Ramos (cell line): ENCODE measurements at regions not wholly inside any gene's neighbourhood (a gene's known extent, or its start where the extent isn't known, plus 50 kb on each side); places are given as distances from the start of the nearest gene placed in this dataset.

Experiments
- in situ Hi-C: fragments of 300-500 bp; cut with MboI; formaldehyde crosslinking; loops from one replicate; pipeline ENCODE4 v1.14.3; 2022; ENCODE audit warnings: low sequenced_read_pairs; ENCODE audit not compliant: unreplicated experiment

GRCh38 chr17:73776351-73777130 is 132.3 kb upstream of the SDK2 start:
- in situ Hi-C loops, result no loop called here

GRCh38 chr17:73777131-73777449 is 132.8 kb upstream of the SDK2 start:
- in situ Hi-C loops, result no loop called here

DNA sequence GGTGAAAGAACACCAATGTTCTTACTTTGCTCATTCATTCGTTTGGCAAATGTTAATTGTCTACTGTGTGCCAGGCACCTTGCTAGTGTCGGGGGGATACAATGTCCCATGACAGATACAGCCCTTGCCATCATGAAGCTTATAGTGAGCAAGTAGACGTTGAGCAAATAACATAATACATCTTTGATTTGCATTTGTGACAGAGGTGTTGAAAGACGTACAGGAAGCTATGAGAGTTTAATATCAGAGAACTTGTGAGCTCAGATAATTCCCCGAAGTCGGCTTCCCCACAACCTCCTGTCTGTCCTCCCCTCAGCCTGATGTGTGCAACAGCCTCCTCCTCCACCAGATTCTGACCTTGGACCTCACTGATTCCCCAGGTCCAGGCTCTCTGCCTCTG is 138.0 kb upstream of the SDK2 start:
- in situ Hi-C loops, result no loop called here

GRCh38 chr17:73782641-73783381 is 138.6 kb upstream of the SDK2 start:
- in situ Hi-C loops, result no loop called here

GRCh38 chr17:73783382-73783766 is 139.1 kb upstream of the SDK2 start:
- in situ Hi-C loops, result no loop called here

- in situ Hi-C loops, result no loop called here
Observed at GRCh38 chr17:73783945-73784603, 139.8 kb upstream of the SDK2 start.

DNA sequence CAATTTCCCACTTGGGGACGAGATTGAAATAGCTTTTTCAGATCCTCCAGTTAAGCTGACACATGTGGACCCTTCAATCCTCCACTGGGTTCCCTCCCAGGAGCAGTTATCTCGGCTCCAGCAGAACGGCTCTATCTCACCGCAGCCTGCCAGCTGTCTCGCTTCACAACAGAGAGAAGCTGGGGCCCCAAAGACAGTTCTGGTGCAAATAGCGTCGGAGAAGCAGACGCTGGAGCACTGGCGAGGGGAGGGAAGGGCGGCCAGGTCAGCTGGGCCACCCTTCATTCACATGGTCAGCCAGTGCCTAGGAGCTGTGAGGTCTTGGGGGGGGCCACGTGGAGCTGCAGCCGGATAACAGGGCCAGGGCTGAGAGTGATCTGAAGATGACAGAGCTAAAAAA is 141.3 kb upstream of the SDK2 start:
- in situ Hi-C loops, result no loop called here

DNA sequence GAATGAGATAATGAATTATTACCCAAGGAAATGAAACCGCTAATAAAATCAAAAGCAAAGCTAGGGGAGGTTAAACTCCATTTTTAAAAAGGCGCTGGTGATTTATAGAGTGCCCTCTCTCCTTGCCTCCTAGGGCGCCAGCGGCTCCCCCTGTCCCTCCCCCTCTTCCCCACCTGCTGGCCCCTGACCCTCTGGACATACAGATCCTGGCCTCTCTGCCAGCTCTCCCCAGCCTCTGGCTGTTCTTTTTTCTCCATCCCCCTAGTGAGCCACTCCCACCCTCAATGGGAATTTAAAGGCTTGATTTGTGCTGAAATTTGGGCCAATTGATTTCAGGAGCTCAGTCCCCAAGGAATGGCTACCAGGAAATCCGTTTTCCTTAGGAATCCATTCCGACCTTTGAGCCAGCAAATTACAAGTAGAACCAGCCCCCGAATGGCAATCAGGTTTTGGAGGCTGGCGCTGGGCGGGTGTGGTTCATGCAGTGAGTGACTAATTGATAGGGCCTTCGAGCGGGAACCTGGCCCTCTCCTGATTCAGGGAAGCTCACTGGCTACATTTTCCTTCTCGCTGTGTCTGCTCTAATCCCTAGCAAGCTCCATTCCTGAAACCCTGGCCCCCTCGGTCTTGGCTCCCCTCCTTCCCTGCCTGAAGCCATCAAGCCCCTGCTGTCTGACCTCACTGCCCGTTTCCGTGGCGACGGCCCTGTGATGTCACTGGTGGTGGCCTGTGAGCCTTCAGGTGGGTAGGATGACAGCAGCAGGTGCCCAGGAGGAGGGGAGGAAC is 141.9 kb upstream of the SDK2 start:
- in situ Hi-C loops, result no loop called here

GRCh38 chr17:73787076-73788059 is 143.1 kb upstream of the SDK2 start:
- in situ Hi-C loops, result no loop called here

DNA sequence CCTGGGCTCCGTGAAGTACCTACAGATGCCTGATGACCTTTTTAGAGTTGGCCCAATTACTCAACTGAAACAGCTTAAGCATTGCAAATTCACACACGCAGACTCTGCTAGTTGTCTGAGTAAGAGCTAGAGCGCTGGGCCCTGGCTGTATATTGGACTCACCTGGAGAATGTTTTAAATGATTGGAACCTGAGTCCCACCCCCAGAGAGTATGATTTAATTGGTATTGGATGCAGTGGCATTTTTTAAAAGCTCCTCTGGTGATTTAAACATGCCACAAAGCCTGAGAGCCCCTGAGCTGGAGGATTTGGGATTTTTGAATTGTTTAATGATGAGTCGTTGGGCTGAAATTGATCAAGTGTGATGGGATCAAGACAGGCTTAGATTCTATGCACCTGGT is 143.9 kb upstream of the SDK2 start:
- in situ Hi-C loops, result no loop called here

GRCh38 chr17:73791121-73791520 is 146.9 kb upstream of the SDK2 start:
- in situ Hi-C loops, result no loop called here

GRCh38 chr17:73791631-73792030 is 147.4 kb upstream of the SDK2 start:
- in situ Hi-C loops, result no loop called here

DNA sequence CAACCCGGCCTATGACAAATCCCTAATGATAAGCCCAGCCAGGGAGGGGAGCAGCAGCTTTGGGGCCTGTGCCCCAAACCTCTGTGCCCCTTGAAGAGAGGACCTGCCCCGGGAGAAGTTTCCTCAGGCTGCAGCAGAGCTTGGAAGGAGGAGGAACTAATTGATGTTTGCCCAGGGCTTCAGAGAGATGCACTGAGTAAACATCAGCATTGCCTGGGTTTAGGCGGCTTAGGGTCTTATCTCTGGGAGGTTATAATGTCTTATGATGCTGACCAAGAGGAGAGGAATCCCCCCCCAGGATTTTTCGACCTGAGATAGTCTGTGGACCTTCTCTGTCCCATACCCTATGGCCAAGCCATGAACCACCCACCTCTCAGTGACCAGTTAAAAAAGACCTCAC is 148.7 kb upstream of the SDK2 start:
- in situ Hi-C loops, result no loop called here

DNA sequence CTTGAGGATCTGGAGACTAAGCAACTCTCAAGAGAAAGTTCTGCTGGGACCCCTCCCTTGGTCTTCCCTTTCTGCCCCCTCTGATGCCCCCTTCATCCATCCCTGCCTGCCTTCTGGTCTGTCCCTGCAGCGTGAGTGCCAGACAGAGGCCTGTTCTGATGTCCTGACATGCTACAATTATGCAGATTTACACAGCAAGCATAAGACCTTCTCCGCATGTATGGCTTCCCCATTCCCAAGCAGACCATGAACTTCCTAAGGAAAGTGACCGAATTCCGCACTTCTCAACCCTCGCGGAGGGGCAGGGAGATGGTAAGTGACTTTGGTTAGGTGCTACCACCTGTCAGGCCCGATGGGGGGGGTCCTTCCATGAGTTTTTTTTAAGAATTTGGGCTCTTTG is 150.1 kb upstream of the SDK2 start:
- in situ Hi-C loops, result no loop called here

DNA sequence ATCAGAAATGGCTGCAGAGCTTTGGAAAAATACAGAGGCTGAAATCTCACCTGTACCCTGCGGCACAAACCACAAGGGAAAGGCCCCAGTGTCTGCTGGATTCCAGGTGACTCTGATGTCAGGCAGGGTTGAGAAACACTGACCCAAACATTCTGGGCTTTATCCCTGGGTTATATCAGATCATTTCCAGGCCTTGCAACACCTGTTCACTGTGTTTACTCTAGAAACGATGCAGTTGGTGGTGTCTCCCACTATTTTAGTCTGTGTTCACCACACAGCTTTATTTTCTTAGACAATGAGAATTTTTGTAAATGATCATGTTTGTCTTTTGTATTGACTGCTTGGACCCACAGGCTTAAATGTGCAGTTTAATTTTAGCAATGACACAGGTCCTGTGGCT is 151.5 kb upstream of the SDK2 start:
- in situ Hi-C loops, result no loop called here

GRCh38 chr17:73797594-73798110 is 153.4 kb upstream of the SDK2 start:
- in situ Hi-C loops, result no loop called here

- in situ Hi-C loops, result no loop called here
Observed at GRCh38 chr17:73798111-73798748, 154.0 kb upstream of the SDK2 start.

DNA sequence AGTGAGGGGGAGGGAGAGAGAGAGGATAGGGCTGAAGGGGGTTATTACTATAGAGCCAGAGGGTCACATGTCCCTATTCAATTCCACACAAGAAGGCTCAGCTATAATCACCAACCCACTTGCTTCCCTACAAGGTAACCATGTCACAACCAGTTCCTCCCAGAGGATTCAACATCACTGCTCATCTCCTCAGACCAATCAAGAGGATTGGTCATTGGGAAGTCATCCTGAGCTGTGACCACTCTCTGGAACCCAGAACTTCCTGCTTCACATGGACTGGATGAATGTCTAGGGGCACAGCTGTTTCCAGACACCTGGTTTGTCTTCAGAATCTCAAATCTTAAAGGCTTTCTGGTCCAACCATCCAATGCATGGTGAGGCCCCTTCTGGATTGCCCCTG is 154.9 kb upstream of the SDK2 start:
- in situ Hi-C loops, result no loop called here
